Stimulated activated CD4-positive, alpha-beta T cell treated with anti-CD3 and anti-CD28 coated beads, TNF-alpha, amount 100 ng/mL, for 1 hour (primary cell): ENCODE measurements at regions not wholly inside any gene's neighbourhood (a gene's known extent, or its start where the extent isn't known, plus 50 kb on each side); places are given as distances from the start of the nearest gene placed in this dataset.

Experiments
- DNase-seq, 3 donors: peaks; one replicate each; pipeline ENCODE4 v3.0.0-alpha.2; 2020; ENCODE audit warnings: low read depth in 3 of 3, low spot score in 1 of 3

GRCh38 chr11:116420030-116420429 lies 352.8 kb downstream of the BUD13 start:
- DNase-seq: no peak

- DNase-seq: no peak
Observed at GRCh38 chr11:116418388-116419041, 354.3 kb downstream of the BUD13 start.

- no peak for DNase-seq
Observed at GRCh38 chr11:116416852-116417251, 355.9 kb downstream of the BUD13 start.

GRCh38 chr11:116415095-116415494 lies 357.7 kb downstream of the BUD13 start:
- DNase-seq: no peak

GRCh38 chr11:116414357-116414880 lies 358.4 kb downstream of the BUD13 start:
- DNase-seq: no peak

- no peak for DNase-seq
Observed at GRCh38 chr11:116413301-116414242, 359.2 kb downstream of the BUD13 start.

- DNase-seq: no peak
Observed at GRCh38 chr11:116412118-116412889, 360.5 kb downstream of the BUD13 start.

GRCh38 chr11:116409238-116409637 lies 363.5 kb downstream of the BUD13 start:
- no peak for DNase-seq

GRCh38 chr11:116406042-116406441 lies 366.7 kb downstream of the BUD13 start:
- DNase-seq: no peak

- DNase-seq: no peak
Observed at GRCh38 chr11:116404462-116404798, 368.4 kb downstream of the BUD13 start.

GRCh38 chr11:116403794-116404461 lies 368.9 kb downstream of the BUD13 start:
- no peak for DNase-seq

- no peak for DNase-seq
Observed at GRCh38 chr11:116400081-116400480, 372.7 kb downstream of the BUD13 start.

- DNase-seq: no peak
Observed at GRCh38 chr11:116397602-116398084, 375.1 kb downstream of the BUD13 start.

- DNase-seq: no peak
Observed at GRCh38 chr11:116396331-116396730, 376.5 kb downstream of the BUD13 start.

GRCh38 chr11:116394022-116394421 lies 378.8 kb downstream of the BUD13 start:
- no peak for DNase-seq

GRCh38 chr11:116390963-116391362 lies 381.8 kb downstream of the BUD13 start:
- DNase-seq: no peak

- no peak for DNase-seq
Observed at GRCh38 chr11:116388146-116388545, 384.6 kb downstream of the BUD13 start.

- no peak for DNase-seq
Observed at GRCh38 chr11:116387641-116388040, 385.1 kb downstream of the BUD13 start.

GRCh38 chr11:116386118-116386699 lies 386.6 kb downstream of the BUD13 start:
- no peak for DNase-seq

GRCh38 chr11:116384876-116385275 lies 387.9 kb downstream of the BUD13 start:
- DNase-seq: no peak
